Esophagus squamous epithelium (tissue), 5 donors: ENCODE measurements at regions not wholly inside any gene's neighbourhood (a gene's known extent, or its start where the extent isn't known, plus 50 kb on each side); places are given as distances from the start of the nearest gene placed in this dataset.

Experiments used
- DNase-seq: peaks from one replicate; lab custom pipeline; 2025; lab: John Stamatoyannopoulos, UW
- H3K27ac ChIP-seq, 4 donors: fragments of 200-600 bp; sonication (generic); one replicate each; pipeline ENCODE4 v1.5.1; 2016 to 2019; ENCODE audit warnings: mild to moderate bottlenecking in 1 of 4
- H3K27me3 ChIP-seq, 4 donors: fragments of 200-600 bp; sonication (generic); 1 replicate in 3 of 4; 2 replicates in 1 of 4; pipeline versions ENCODE4 v1.5.1 to v1.6.0; 2017 to 2021; ENCODE audit warnings: antibody characterized with exemption in 1 of 4
- H3K36me3 ChIP-seq, 3 donors: fragments of 200-600 bp; sonication (generic); one replicate each; pipeline ENCODE4 v1.5.1; 2016 to 2019
- H3K4me1 ChIP-seq, 3 donors: fragments of 200-600 bp; sonication (generic); one replicate each; pipeline ENCODE4 v1.5.1; 2017 to 2019
- H3K4me3 ChIP-seq, 4 donors: fragments of 200-600 bp; sonication (generic); 1 replicate in 3 of 4; 2 replicates in 1 of 4; pipeline ENCODE4 v1.5.1; 2016 to 2019; ENCODE audit warnings: mild to moderate bottlenecking in 2 of 4, moderate library complexity in 1 of 4
- H3K9me3 ChIP-seq, 3 donors: fragments of 200-600 bp; sonication (generic); one replicate each; pipeline ENCODE4 v1.5.1; 2016 to 2019
- POLR2A ChIP-seq, 4 donors: fragments of 450-650 bp; IDR thresholded peaks; one replicate each; pipeline ENCODE4 v1.6.1; 2017; ENCODE audit warnings: antibody characterized with exemption in 4 of 4, mild to moderate bottlenecking in 4 of 4, moderate library complexity in 3 of 4
- WGBS, 2 donors: methylation state at CpG; one replicate each; pipeline ENCODE4 v1.1.5; 2018; 5-methylcytosine and 5-hydroxymethylcytosine counted together
- intact Hi-C: fragments of 100-400 bp; cut with DNase I; formaldehyde crosslinking; loops from one replicate; pipeline ENCODE4 v1.15.0; 2022
- TF ChIP-seq, protein P1 (sequence below), 6 experiments: fragments of 450-650 bp in 4 of 6; fragments of 200-600 bp in 2 of 6; sonication (generic) in 2 of 6; IDR thresholded peaks; one replicate each; pipeline ENCODE4 v1.5.1; 2016 to 2019; ENCODE audit warnings: antibody characterized with exemption in 6 of 6, mild to moderate bottlenecking in 4 of 6, moderate library complexity in 4 of 6
- donor health status: DM: yes; HTN: yes; CAD: no.

DNA sequence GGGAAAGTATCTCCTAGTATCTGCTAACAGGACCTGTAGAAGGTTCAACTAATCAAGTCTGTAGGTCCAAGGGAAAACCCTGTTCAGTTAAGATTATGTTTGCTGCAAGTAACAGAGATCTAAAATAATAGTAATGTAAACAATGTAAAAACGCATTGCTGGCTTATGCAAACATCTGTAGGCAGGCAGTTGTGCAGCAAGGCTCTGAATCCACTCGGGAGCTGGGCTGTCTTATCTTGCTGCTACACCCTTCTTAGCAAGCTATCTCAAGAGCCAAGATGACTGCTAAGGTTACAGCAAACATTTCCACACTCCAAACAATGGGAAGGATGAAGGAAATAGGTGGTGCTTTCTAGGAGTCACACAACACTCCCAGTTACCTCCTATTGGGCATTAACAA lies 397.3 kb upstream of the NRSN1 start:
- intact Hi-C loops: no loop called here
- Histone ChIP-seq H3K9me3 (no peaks in the 10 kb centered on the region), H3K27ac (no peak overlapping the region), H3K27me3 (no peaks in the 10 kb centered on the region), H3K36me3 (no peaks in the 10 kb centered on the region), H3K4me3 (no peak overlapping the region), H3K4me1 (no peaks in the 10 kb centered on the region)
- no peak for DNase-seq
- no peak for TF ChIP-seq POLR2A (IDR thresholded peaks at IDR 0.05)
- TF ChIP-seq, protein P1, sequence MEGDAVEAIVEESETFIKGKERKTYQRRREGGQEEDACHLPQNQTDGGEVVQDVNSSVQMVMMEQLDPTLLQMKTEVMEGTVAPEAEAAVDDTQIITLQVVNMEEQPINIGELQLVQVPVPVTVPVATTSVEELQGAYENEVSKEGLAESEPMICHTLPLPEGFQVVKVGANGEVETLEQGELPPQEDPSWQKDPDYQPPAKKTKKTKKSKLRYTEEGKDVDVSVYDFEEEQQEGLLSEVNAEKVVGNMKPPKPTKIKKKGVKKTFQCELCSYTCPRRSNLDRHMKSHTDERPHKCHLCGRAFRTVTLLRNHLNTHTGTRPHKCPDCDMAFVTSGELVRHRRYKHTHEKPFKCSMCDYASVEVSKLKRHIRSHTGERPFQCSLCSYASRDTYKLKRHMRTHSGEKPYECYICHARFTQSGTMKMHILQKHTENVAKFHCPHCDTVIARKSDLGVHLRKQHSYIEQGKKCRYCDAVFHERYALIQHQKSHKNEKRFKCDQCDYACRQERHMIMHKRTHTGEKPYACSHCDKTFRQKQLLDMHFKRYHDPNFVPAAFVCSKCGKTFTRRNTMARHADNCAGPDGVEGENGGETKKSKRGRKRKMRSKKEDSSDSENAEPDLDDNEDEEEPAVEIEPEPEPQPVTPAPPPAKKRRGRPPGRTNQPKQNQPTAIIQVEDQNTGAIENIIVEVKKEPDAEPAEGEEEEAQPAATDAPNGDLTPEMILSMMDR (IDR thresholded peaks at IDR 0.05): no peak
- WGBS, 2 donors: 8 to 15% methylated on average over 2 of the region's 2 CpGs

GRCh38 chr6:23731609-23732008 lies 394.4 kb upstream of the NRSN1 start:
- Histone ChIP-seq H3K27ac (no peak overlapping the region), H3K4me1 (no peaks in the 10 kb centered on the region), H3K4me3 (no peak overlapping the region), H3K36me3 (no peaks in the 10 kb centered on the region), H3K9me3 (no peaks in the 10 kb centered on the region), H3K27me3 (no peaks in the 10 kb centered on the region)
- 75 to 85% methylated on average over 4 of the region's 4 CpGs for WGBS, 2 donors
- intact Hi-C loops: no loop called here
- TF ChIP-seq, protein P1 (IDR thresholded peaks at IDR 0.05): no peak
- TF ChIP-seq POLR2A (IDR thresholded peaks at IDR 0.05): no peak
- no peak for DNase-seq

DNA sequence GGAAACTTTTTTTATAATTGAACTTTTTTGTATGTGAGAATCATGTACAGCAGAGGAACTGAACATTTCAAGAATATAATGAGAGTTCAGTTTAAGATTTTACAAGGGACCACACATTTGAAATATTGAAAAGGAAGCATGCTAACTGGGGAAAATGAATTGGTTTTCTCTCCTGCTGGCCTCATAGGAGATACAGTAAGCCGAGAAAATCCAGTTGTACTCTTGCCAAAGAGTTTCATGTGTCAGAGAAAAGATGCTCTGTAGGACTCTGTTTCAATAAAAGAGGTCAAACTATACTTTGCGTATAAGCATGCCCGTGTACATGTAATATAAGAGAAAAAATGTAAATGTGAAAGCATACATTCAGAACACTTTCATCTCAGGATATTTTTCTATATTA lies 393.5 kb upstream of the NRSN1 start:
- H3K9me3 ChIP-seq: no peaks in the 10 kb centered on the region
- DNase-seq: no peak
- intact Hi-C loops: no loop called here
- no peaks in the 10 kb centered on the region for H3K27me3 ChIP-seq
- no peak for TF ChIP-seq POLR2A (IDR thresholded peaks at IDR 0.05)
- TF ChIP-seq, protein P1 (IDR thresholded peaks at IDR 0.05): no peak
- 60 to 64% methylated on average over 3 of the region's 3 CpGs for WGBS, 2 donors
- no peaks in the 10 kb centered on the region for H3K4me1 ChIP-seq
- H3K36me3 ChIP-seq: no peaks in the 10 kb centered on the region
- H3K27ac ChIP-seq: no peak overlapping the region
- H3K4me3 ChIP-seq: no peak overlapping the region

- TF ChIP-seq POLR2A (IDR thresholded peaks at IDR 0.05): no peak
- TF ChIP-seq, protein P1 (IDR thresholded peaks at IDR 0.05): no peak
- H3K27me3 ChIP-seq: no peaks in the 10 kb centered on the region
- H3K36me3 ChIP-seq: no peaks in the 10 kb centered on the region
- H3K4me1 ChIP-seq: no peaks in the 10 kb centered on the region
- H3K27ac ChIP-seq: no peak overlapping the region
- 55 to 57% methylated on average over 4 of the region's 4 CpGs for WGBS, 2 donors
- no peaks in the 10 kb centered on the region for H3K9me3 ChIP-seq
- H3K4me3 ChIP-seq: no peak overlapping the region
- no peak for DNase-seq
- intact Hi-C loops: no loop called here
Observed at GRCh38 chr6:23735151-23735550, 390.9 kb upstream of the NRSN1 start.

GRCh38 chr6:23736577-23736976 lies 389.4 kb upstream of the NRSN1 start:
- no peak for TF ChIP-seq POLR2A (IDR thresholded peaks at IDR 0.05)
- TF ChIP-seq, protein P1 (IDR thresholded peaks at IDR 0.05): no peak
- H3K4me1 ChIP-seq: no peaks in the 10 kb centered on the region
- no peaks in the 10 kb centered on the region for H3K9me3 ChIP-seq
- no peak for DNase-seq
- WGBS, 2 donors: 47 to 60% methylated on average over 3 of the region's 3 CpGs
- H3K27me3 ChIP-seq: no peaks in the 10 kb centered on the region
- intact Hi-C loops: no loop called here
- no peaks in the 10 kb centered on the region for H3K36me3 ChIP-seq
- no peak overlapping the region for H3K27ac ChIP-seq
- H3K4me3 ChIP-seq: no peak overlapping the region
